NCI-H2227 treated with DMSO at 0.1 percent for 48 hours (cell line): ENCODE measurements at regions not wholly inside any gene's neighbourhood (a gene's known extent, or its start where the extent isn't known, plus 50 kb on each side); places are given as distances from the start of the nearest gene placed in this dataset.

Experiments used
- DNase-seq: peaks from one replicate; lab custom pipeline; 2025; lab: John Stamatoyannopoulos, UW

DNA sequence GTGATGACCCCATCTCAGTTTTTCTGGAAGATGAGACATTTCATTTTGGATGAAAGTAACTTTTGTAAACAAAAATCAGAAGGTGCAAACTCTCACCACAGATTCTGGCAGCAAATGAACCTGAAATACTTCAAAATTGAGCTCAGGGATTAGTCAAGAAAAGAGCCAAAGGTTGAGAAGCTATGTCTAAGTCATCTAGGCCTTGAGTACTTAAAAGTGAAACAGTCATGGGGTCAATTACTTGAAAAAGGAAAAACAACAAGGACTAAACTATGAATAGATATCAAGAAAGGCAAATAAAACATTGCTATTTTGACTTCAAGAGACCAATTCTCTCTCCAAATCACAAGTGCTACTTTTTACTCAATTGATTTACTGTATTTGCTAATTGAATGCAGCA is 285.1 kb downstream of the RBM43 start:
- DNase-seq = no peak

GRCh38 chr2:150974864-150975263 is 286.8 kb downstream of the RBM43 start:
- no peak for DNase-seq

DNA sequence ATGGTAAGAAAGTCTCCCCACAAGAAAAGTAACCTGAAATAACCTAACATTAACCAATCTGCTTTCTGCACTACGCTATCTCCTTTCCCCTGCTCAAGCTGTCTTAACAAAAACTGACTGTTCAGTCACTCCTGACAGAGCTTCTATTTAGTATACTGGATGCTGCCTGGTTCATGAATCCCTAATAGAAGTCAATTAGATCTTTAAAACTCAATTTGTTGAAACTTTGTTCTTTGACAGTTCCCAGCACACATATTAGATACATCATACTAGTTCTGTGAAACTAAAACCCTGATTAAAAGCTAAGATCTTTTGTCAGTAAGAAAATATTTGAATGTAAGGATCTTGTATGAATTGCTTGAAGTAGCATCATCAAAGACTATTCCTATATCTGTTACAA is 287.4 kb downstream of the RBM43 start:
- no peak for DNase-seq

DNA sequence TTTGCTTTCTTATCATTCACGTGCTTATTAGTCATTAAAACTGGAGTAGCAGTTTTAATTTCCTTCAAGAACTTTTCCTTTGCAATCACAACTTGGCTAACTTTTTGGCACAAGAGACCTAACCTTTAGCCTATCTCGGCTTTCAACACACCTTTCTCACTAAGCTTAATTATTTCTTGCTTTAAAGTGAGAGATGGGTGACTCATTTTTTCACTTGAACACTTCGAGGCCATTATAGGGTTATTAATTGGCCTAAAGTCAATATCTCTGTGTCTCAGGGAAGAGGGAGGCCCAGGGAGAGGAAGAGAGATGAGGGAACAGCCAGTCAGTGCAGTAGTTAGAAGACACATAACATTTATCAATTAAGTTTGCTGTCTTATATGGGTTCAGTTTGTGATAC is 289.8 kb downstream of the RBM43 start:
- no peak for DNase-seq

DNA sequence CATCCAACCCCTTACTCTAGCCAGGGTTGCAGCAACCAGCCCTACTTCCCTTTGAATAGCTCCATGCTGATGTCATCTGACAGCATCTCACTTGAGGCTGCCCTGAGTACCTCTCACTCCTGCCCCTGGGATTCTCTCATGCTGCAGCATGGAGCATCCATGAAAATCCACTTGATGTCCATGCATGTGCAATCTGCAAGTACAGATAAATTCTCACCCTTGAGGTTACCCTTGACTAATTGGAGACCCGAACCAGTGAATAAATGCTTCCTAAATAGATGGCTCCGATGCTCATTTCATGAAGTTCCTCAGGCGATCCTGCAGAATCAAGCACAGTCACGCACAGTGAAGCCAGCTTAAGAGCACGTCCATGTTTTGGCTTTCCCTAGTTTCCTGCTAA is 298.3 kb downstream of the RBM43 start:
- no peak for DNase-seq

DNA sequence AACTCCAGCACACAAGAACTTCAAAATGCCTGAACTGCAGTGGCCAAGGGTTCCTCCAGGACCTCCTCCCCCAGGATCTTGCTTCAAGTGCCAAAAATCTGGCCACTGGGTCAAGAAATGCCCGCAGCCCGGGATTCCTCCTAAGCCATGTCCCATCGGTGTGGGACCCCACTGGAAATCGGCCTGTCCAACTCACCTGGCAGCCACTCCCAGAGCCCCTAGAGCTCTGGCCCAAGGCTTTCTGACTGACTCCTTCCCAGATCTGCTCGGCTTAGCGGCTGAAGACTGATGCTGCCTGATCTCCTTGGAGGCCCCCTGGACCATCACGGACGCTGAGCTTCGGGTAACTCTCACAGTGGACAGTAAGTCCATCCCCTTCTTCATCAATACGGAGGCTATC is 306.4 kb downstream of the RBM43 start:
- DNase-seq = no peak

DNA sequence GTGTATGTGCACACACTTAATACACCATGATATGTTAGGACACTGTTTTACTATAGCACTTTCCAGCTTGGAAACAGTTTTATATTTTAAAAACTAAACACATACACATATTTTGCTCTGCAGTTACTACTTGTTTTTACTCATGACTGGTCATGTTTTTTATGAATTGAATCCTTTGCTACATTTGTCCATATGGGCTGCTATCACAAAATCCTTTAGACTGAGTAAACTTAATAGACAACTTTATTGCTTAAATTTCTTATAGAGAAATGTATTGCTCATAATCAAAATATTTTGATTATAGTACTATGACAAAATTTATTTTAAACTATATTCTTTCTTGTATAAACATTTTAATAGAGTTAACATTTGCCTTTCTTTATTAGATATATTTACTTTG is 314.8 kb downstream of the RBM43 start:
- no peak for DNase-seq

DNA sequence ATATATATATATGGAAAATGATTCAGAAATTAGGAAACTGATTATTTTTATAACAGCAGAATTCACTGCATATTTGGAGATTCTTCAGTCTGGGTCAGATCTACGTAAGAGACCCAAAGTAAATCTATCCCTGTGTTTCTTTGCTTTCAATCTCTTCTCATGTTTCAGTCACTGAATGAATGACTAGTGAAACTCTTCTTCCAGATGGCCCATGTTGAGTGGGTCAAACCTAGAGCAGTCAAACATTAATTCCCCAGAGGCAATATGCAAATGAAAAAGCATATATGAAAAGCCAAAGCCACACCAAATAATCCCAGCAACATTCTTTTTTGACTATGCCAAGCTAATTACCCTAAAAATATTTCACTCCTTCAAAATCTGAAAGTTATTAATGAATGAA is 317.3 kb downstream of the RBM43 start:
- DNase-seq = no peak

GRCh38 chr2:150939087-150939486 is 322.6 kb downstream of the RBM43 start:
- peak; percentile 23 for DNase-seq

GRCh38 chr2:150938527-150938926 is 323.1 kb downstream of the RBM43 start:
- no peak for DNase-seq

DNA sequence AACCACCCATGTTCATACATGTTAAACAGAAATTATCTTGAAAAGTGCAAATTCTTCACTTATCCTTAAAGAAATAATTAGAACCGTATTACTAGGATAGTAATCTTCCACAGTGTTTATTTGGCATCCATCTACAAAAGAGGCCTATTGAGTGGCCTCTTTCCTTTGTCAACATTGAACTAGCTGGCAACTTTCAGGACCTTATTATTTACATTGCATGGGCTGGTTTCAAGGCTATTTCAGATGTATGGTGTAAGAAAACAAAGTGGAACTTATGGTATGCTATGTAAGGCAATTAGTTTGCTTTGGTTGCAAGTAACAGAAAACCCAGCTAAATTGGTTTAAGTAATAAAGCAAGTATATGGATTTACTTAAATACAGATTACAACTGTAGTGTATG is 324.6 kb downstream of the RBM43 start:
- DNase-seq = no peak

GRCh38 chr2:150931451-150931850 is 330.2 kb downstream of the RBM43 start:
- no peak for DNase-seq

GRCh38 chr2:150925611-150926010 is 336.1 kb downstream of the RBM43 start:
- DNase-seq = no peak

GRCh38 chr2:150924878-150925277 is 336.8 kb downstream of the RBM43 start:
- no peak for DNase-seq

DNA sequence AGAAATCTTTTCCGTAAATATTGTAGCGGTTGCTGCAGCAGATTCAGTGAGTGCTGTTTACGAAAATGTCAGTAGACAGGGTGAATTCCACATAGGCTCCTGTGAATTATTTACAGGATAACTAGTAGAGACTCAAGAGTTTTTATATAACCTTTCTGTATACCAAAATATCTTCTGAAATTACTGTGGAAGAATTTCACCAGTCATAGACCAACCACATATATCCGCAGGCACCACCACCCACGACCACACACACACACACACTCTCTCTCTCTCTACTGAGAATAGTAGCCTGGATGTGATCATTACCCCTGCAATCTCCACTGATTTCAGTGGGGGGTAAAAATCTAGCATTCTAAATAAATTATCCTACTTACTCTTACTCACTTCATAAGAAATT is 341.8 kb downstream of the RBM43 start:
- no peak for DNase-seq

- DNase-seq = no peak
These were observed 343.5 kb downstream of the RBM43 start for GRCh38 chr2:150917961-150918713.

DNA sequence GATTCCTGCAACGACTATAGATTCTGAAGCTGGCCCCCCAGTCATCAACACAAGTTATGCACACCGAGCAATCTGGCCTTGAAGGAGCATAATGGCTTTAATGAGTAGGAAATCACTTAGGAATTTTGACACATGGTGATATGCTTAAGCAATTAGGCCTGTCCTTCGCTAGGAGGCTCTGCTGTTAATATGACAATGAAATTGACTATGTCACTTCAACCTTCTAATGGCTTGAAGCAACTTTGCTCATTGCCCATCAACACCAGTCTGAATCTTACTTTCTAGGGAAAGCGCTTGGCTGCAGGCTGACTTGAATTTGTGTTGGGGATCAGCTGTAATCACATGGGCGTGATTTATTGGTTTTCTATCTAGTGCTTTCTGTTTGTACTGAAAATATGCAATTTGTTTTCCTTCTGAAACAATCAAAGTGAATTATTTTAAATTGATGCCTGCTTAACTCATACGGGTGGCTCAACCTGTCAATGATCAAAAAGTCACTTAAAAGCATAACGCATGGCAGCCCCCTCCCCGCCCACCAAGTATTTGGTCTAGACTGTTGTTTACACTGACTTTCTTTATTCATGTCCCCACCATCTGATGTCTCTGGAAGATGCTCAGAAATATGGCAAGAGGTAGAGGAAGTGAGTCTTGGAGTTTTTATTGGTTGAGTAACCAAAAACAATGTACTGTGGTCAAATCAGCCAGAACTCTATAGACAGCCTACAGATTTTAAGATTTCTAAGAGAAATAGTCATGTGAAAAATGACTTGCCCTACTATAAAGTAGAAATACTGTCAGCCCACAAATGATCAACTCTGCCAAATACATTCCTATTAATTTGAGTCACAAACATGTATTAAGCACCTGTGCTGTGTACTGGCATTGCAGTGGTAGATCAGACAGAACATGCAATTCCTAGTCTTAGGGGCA is 344.9 kb downstream of the RBM43 start:
- DNase-seq = peak; percentile 17

DNA sequence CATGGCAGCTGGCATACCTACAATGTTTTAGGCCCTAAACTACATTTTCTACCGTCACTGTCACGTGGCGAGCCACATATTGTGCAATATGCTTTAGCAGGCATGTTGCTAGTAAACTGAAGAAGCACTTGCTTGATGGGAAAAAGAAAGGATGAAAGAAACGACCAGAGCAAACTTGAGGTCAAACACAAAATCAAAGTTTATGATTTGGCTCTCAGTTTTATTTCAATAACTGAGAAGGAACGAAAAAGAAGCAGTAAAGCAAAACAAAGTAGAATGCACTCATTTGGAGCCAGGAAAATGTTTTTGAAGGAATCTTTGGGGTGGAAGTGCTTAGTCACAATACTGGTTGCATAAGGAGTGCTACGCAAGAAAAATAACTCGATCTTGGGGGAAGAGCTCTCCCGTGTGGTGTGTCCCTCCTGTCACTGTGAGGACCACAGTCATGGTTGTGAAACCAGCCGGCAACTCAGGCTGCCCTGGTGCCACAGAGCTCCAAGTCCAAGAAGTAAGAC is 349.8 kb downstream of the RBM43 start:
- DNase-seq = no peak

- no peak for DNase-seq
These were observed 352.1 kb downstream of the RBM43 start for GRCh38 chr2:150909613-150910012.

DNA sequence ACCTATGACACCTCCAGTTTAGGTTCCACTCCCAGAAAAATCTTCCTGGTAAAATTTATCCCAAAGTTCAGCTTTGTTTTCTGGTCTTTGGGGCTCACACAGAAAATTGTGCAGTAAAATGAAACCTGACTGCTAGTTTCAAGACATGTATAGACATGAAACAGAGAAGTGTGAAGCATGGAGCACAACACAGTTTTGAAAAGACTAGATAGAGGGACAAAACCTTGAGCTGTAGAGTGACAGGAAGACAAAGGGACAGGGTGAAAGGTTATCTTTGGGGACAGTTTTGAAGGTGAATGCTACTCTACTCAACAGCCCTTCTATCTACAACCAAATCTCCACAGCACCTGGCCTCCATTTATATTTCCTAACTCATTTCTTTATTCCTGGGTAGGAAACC is 352.6 kb downstream of the RBM43 start:
- no peak for DNase-seq

GRCh38 chr2:150907466-150907865 is 354.2 kb downstream of the RBM43 start:
- DNase-seq = no peak

DNA sequence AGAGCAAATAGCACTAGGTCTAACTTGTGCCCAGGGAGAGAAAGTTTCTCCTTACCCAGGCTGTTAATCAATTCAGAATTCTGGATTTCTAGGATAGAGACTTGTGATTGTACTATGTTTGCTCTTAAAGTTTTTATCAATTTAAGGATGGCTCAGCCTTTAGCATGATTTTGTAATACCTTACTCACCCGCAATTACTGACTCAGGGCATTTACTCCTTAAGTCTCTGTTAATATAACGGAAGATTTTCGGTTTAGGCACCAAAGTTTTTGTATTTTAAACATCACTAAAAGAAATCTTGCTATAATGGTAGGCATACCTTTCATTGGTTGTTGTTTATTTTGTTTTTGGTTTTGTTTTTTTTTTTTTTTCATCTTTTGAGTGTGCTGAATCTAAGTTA is 358.2 kb downstream of the RBM43 start:
- no peak for DNase-seq

GRCh38 chr2:150903055-150903454 is 358.6 kb downstream of the RBM43 start:
- DNase-seq = no peak
